IPS-NIHi11 (cell line): ENCODE measurements at regions not wholly inside any gene's neighbourhood (a gene's known extent, or its start where the extent isn't known, plus 50 kb on each side); places are given as distances from the start of the nearest gene placed in this dataset.
"Not testable (repeated sequence)": the region's sequence is repeated elsewhere in the genome, so short reads cannot be mapped to it uniquely, and the experiment has no call there.

Experiments
- DNase-seq: peaks from one replicate; pipeline ENCODE4 v3.0.0; 2012; ENCODE audit warnings: mixed read lengths, low spot score

DNA sequence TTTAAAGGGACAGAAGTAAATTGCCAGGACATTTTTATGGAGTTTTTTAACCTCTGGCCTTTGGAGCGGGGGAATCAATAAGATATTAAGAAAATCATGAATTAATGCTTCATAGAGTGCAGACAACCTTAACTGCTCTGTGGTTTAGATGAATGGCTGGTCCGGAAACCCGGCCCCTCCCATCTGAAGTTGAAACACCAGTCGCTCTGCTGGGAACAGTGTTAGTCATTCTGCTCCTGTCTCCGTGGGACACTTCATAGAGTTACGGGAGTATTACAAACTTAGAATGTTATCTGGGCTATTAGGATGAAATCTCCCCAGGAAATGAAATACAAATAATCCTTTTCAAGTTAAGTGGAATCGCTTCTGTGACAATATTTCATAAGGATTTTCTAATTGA is 110.1 kb upstream of the IRX2 start:
- DNase-seq = no peak

DNA sequence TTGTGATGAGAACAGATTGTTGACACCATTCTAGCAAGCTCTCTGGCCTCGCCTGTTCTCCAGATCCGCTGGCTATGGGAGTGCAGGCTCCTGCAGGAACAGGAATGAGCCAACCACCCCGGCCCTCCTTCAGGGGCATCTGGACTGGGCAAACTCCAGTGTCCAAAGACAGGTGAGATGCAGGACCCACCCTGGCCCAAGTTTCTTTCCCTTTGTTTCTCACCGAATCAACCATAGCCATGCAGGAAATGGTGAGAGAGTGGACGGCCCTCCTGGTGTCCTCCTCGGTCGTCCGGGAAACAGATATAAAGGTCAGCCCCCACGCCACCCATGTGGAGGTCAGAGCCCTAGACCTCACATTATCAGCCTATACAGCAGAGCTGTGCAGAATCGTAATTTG is 108.6 kb upstream of the IRX2 start:
- DNase-seq = no peak

DNA sequence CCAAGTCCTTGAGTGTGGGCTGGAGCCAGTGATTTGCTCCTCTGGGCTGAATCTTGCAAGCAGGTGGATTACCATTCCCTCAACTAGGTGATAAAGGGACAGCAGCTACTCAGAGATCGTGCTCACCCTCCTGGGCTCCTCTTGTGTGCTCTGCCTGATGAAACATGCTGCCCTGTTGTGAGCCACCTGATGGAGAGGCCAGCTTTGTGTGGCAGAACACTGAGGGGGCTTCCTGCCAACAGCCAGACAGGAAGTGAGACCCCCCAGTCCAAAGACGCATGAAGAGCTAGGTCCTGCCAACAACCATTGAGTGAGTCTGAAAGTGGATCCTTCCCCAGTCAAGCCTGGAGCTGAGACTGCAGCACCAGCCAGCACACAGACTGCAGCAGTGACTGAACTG is 106.4 kb upstream of the IRX2 start:
- DNase-seq = no peak

DNA sequence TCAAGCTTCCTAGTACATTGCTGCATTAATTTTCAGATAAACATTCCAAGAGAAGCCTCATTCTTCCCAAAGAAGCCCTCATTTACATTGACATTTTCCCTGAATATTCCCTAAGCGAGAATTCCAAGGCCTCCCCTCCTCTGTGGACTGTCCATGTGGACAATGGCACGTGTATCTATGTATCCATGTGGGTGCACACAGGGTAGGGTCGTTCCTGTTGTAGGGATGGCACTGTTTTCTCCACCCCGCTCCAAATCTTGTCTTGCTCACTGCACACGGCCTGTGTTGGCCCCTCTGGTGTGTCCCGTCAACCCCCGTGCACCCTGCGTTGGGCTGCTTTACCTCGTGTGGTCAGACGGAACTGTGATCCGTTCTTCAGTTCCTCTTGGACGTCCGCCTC is 104.7 kb upstream of the IRX2 start:
- DNase-seq = no peak

- no peak for DNase-seq
These were observed 101.0 kb upstream of the IRX2 start for GRCh38 chr5:2852446-2852845.

DNA sequence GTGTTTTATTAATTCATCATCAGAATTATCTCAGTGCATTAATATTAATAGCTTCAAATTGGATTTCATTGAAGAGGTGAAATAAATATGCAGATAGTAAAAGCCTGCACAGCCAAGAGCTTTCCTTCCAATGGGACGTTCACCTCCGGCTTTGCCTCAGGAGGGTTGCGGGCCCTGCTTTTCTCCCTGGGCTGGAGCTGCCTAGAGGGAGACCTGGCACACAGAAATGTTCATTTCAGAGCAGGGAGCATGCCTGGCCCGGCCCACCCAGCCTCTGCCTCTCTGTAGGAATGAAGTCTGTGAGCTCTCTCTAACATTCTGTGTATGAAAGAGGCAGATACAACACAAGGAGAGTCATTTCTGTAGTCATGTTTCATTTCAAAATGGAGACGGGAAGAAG is 100.4 kb upstream of the IRX2 start:
- no peak for DNase-seq

DNA sequence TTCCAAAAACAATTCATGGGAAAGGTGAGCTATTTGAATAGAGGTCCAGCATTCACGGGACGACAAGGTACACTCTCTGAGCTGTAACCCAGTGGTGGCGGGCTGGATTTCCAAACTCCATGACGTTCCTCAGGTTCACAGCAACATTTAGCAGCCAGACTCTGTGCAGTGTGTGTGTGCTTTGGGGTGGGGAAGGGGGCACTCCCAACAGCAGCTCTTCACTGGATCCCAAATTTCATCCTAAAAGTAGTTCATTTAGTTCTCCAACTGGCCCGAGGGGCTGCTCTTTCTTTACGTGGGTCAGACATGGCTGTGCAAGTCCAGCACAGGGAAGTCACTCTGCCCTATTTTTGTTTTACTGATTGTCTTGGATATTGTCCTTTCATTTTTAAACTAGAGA is 98.0 kb upstream of the IRX2 start:
- no peak for DNase-seq

DNA sequence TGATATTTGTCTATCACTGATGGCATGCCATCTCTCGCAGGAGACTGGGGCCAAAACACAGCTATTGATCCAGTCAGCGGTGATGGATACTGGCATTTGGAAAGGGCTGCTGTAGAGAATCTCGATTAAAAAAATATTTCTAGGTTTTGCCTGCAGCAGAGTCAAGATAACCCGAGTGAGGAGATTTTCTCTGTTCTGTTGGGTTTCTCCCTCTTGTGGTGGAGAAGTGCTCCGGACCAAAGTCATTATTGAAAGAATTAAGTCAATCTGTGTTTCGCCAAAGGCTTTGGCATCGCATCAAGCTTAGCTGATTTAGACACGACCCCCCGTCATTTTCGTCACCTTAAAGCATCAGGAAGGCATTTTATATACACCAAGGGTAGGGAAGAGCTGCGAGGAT is 97.1 kb upstream of the IRX2 start:
- DNase-seq = no peak

- no peak for DNase-seq
These were observed 96.1 kb upstream of the IRX2 start for GRCh38 chr5:2847608-2848007.

- DNase-seq = no peak
These were observed 89.7 kb upstream of the IRX2 start for GRCh38 chr5:2841208-2841607.

DNA sequence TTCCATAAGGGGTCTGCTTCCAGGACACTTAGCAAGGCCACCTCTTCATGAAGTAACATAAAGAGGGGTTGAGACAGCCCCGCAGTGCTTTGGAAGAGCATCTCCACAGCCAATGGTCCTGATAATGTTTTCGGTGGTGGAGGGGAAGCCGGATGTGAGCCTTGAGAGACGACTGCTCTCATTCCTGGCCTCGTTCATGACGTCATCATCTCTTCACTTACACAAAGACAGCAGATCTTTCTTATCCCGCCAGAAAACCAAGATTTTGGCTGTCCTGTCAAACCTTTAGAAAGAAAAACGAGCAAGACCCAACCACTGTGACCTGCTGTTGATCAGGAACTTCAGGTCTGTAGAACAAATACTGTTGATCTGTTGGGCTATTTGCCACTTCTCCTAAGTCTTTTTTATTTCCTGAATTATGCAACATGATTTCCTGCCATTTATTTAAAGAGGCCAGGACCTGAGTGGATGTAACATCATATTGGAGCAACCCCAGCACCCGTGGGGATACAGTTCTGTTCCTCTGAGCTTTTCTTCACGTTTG is 89.0 kb upstream of the IRX2 start:
- no peak for DNase-seq

GRCh38 chr5:2836133-2836532 is 84.7 kb upstream of the IRX2 start:
- no peak for DNase-seq

DNA sequence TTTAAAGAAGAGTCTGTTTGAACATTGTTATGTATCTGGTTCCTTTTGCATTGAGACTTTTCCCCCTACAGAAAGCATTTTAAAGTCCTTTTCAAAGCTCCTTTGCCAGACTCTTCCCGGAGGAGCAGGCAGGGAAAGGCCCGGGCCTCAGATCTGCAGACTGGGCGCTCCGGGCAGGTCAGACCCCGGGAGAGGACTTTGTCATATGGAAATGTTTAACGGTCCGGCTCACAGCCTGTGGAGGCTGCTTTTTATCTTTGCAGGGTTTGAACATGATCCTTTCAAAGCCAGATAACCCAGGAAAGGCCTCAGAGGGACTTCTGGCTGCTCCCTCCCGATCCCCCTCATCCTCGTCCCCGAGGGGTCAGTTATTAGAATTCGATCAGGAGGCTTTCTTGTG is 82.1 kb upstream of the IRX2 start:
- DNase-seq = peak; percentile 30

- DNase-seq = peak; percentile 33
These were observed 80.9 kb upstream of the IRX2 start for GRCh38 chr5:2832394-2832793.

GRCh38 chr5:2829239-2829638 is 77.8 kb upstream of the IRX2 start:
- no peak for DNase-seq

- no peak for DNase-seq
These were observed 67.5 kb upstream of the IRX2 start for GRCh38 chr5:2818936-2819335.

- no peak for DNase-seq
These were observed 65.6 kb upstream of the IRX2 start for GRCh38 chr5:2817031-2817603.

GRCh38 chr5:2813678-2814077 is 62.2 kb upstream of the IRX2 start:
- DNase-seq = peak; percentile 24

DNA sequence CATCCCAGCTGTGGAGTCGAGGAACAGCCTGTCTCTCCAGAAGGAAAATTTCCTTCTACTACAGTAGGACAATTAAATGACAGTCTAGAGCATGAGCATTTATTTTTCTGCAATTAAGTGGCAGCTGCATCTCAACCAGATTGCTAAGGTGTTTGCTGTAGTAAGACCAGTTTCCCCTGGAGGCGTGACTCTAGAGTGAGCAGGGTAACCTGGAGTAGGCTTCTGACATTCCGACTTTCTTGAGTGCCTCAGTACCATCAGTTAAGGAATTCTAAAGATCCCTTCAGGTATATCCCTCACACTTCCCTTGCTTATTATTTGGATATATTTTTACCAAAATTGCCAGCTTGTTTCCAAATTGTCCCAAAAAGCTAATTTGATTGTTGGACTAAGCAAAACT is 59.2 kb upstream of the IRX2 start:
- no peak for DNase-seq

GRCh38 chr5:2807244-2807643 is 55.8 kb upstream of the IRX2 start:
- not testable (repeated sequence) for DNase-seq

- DNase-seq = no peak
These were observed 54.7 kb upstream of the IRX2 start for GRCh38 chr5:2806176-2806575.

DNA sequence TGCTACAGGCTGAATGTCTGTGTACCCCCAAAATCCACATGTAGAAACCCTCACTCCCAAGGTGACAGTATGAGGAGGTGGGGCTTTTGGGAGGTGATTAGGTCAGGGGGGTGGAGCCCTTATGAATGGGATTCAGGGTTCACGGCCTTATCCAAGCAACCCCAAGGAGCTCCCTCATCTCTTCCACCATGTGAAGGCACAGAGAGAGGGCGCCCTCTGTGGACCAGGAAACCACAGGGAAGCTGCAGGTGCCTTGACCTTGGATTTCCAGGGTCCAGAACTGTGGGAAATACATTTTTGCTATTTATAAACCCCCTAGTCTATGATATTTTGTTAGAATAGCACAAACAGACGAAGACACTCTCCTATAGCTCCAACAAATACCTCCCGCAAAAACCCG is 53.6 kb upstream of the IRX2 start:
- peak; percentile 36 for DNase-seq

- no peak for DNase-seq
These were observed 52.3 kb upstream of the IRX2 start for GRCh38 chr5:2803751-2804150.

DNA sequence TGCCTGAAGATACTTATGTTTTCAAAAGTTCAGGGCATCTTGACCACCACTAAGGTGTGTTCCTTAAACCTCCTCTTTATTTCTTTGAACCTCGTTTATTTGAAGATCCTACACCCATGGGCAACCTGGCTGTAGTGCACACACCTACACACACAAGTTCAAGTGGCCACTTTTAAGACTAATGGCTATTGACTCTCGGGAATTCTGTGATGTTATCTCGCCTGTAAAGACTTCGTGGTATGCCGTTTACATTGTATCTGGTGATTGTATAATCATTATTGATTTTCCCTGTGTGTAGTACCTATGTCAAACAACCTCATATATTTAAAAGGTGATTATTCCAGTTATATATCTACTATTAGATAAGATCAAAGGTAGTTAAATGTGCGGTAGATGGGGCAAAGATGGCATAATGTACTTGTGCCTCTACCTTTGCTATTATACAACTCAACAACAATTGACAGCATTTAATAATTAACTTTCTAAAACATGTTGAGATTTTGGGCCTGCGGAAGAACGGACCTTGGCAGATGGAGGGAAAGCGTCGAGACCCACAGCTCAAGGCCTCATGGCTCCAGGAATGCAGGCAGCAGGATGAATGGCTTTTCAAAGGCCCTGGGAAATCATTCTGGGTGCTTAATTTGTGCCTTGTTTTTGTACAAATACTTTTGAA is 51.4 kb upstream of the IRX2 start:
- no peak for DNase-seq
